Right lung (tissue), 2 donors: ENCODE measurements at regions not wholly inside any gene's neighbourhood (a gene's known extent, or its start where the extent isn't known, plus 50 kb on each side); places are given as distances from the start of the nearest gene placed in this dataset.

Experiments
- DNase-seq, 2 donors: peaks; one replicate each; pipeline ENCODE4 v3.0.0-alpha.2; 2013

- DNase-seq, result no peak
These were observed 411.4 kb downstream of the CCDC91 start for GRCh38 chr12:28601570-28602058.

- DNase-seq, result no peak
These were observed 412.5 kb downstream of the CCDC91 start for GRCh38 chr12:28602786-28603185.

DNA sequence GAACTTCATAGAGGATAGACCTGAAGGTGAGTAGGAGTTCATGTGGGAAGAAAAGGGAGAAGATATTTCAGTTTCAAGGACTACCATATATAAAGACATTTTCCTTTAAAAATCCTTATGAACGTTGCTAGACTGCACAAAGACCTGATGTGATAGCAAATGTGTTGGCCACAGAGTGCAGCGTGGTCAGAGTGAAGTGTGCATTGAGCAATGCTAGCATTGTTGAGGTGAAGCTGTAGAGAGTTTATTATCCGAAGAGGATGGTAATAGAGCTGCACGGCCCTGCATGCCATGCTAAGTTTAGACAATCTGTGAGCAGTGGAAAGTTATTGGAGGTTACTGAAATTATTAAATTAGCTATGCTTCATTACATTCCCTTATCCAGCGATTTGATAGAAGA lies 413.0 kb downstream of the CCDC91 start:
- no peak for DNase-seq

DNA sequence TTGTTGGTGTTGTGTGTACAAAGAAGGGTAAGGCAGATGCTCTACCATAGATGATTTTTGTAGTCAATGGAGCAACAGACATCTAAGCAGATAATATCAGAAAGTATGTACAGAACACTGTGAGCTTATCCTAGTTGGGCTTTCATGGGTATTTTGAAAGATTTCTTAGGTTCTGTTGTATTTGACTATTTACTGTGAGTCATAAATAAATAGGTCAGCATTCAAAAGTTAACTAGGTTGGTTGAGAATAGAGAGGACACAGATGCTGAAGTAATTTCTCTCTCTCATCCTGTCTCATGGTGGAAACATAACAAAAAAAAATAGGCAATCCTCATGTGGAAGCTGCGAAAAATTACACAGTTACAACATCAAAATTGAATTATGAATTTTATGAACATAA lies 413.5 kb downstream of the CCDC91 start:
- no peak for DNase-seq

GRCh38 chr12:28604240-28604639 lies 414.0 kb downstream of the CCDC91 start:
- no peak for DNase-seq

- no peak for DNase-seq
These were observed 416.8 kb downstream of the CCDC91 start for GRCh38 chr12:28606967-28607557.

DNA sequence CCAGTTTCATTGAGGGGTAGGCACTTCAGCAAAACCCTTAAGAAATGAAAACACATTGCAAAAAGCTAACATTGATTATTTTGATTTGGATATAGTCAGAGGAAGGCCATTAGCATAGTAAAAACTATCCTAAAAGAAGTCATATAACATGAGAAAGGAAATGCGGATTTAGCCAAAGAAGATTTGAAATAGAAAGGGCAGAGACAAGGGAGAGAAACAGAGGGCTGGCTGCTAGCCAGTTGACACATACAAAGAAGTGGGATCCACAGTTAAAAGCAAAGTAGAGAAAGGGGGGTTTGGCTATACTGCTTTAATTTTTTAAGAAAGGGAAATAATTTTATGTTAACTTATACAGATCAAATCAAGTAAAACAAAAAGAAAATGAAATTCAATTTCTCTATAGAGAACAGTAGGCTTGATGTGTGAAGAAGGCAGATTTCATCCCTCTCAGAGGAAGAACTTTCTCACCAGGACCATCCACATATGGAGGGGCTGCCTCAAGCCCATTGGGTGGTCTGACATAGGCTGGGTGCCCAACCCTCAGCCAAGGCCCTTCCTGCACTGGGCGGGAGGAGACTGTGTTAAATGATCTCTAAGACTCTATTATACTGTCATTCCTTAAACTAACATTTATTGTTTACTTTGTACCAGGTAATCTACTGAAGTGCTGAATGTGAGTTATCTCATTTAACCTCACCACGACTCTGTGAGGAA lies 420.3 kb downstream of the CCDC91 start:
- DNase-seq, result no peak

- peak; percentile 17 to 46 for DNase-seq
These were observed 420.8 kb downstream of the CCDC91 start for GRCh38 chr12:28611115-28611435.

DNA sequence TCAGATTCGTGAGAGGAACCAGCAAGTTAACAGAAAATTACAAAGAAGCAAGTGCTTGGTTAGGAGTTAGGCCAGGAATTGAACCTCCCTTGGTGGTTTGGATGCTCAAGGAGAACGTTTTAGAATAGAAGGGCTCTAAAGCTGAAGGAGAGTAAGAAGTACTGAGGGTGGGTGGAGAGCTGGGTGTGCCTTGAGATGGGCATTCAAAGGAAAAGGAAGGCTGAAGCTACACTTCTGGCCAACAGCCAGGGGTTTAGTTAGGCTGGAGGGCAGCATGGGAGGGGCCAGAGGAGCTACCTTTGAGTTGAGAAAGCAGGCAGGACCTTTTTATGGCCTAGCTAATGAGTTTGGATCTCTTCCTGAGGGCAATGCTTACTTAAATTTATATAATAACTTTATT lies 421.2 kb downstream of the CCDC91 start:
- DNase-seq, result no peak

DNA sequence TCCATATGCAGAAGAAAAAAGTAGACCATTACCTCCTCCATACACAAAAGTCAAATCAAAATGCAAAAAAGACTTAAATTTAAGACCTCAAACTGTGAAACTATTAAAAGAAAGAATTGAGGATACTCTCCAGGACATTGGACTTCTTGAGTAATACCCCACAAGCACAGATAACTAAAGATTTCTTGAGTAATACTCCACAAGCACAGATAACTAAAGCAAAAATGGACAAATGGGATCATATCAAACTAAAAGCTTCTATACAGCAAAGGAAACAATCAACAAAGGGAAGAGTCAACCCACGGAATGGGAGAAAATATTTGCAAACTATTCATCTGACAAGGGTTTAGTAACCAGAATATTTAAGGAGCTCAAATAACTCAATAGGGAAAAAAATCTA lies 427.9 kb downstream of the CCDC91 start:
- no peak for DNase-seq

- DNase-seq, result no peak
These were observed 428.5 kb downstream of the CCDC91 start for GRCh38 chr12:28618772-28619171.

DNA sequence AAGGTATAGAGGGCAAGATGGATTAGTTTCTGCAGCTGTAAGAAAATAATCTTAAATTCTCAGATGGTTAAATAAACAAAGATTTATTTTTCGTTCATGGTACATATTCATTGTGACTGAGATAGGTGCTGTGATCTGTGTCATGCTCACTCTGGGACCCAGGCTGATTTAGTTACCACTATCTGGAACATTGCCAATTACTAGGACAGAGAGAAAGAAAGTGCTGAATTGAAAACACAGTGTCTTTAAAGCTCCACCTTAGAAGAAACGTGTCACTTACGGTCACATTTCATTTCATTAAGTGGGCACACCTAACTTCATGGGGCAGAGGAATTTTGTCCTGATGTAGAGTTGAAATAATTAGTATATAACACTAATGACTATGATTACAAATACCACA lies 430.0 kb downstream of the CCDC91 start:
- DNase-seq, result no peak

GRCh38 chr12:28622406-28622805 lies 432.1 kb downstream of the CCDC91 start:
- DNase-seq, result no peak

- DNase-seq, result no peak
These were observed 436.2 kb downstream of the CCDC91 start for GRCh38 chr12:28626504-28626903.

DNA sequence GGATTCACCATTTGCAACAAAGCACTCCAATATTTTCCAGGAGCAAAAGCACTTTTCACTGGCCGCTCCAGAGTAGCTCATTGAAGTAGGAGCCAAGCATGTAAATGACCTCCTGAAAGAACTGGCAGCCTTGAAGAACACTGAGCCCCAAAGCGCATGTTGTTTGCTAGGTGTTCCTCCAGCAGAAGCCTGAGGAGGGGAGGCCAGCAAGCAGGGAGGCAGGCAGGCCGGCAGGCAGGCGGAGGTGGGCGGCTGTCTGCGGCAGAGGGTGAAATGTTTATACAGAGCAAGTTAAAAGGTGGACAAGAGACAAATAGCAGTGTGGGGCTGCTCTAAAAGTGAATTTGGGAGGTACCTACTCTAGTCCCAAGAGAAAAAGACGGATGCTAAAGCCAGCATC lies 439.4 kb downstream of the CCDC91 start:
- no peak for DNase-seq

- no peak for DNase-seq
These were observed 441.6 kb downstream of the CCDC91 start for GRCh38 chr12:28631831-28632230.

- no peak for DNase-seq
These were observed 450.3 kb downstream of the CCDC91 start for GRCh38 chr12:28640519-28640918.

GRCh38 chr12:28645436-28645835 lies 455.2 kb downstream of the CCDC91 start:
- DNase-seq, result no peak

GRCh38 chr12:28645891-28646290 lies 455.6 kb downstream of the CCDC91 start:
- no peak for DNase-seq

GRCh38 chr12:28650906-28651305 lies 460.6 kb downstream of the CCDC91 start:
- no peak for DNase-seq

- DNase-seq, result no peak
These were observed 462.0 kb downstream of the CCDC91 start for GRCh38 chr12:28652239-28652638.

DNA sequence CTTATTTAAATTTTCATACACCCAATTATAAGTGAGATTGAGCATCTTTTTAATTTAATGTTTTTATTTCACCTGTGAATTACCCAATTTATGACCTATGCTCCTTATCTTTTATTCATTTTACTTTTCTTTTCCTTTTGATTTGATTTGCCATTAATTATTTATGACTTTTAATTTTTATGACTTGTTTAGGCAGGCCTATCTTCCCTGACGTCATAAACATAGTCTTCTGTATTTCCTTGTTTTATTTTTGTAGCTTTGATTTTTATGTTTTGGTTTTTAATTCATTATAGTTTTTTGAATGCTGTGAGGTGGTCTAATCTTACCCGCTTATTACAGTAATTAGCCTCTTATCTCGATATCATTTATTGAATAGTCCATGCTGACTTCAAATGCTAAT lies 467.1 kb upstream of the FAR2 start:
- DNase-seq, result no peak

DNA sequence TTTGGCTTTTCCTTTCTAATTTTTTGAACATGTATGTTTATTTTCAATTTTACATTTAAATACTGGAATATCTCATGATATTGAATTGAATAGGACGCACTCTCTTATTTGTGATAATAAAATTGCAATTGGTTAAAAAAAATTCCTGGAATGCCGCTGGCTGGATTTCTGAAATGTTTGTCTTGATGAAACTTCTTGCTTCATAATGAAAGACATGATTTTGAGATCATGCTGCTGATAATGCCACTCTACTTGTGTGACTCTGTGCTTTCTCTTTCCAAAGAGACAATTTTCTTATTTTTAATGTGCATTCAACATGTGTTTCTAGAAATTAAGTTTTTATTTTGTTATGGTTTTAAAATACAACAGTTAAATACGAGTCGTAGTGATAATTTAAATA lies 465.7 kb upstream of the FAR2 start:
- no peak for DNase-seq
